WI38 (cell line): ENCODE measurements at regions not wholly inside any gene's neighbourhood (a gene's known extent, or its start where the extent isn't known, plus 50 kb on each side); places are given as distances from the start of the nearest gene placed in this dataset.

Experiments used
- H3K4me3 ChIP-seq: 2 replicates; pipeline ENCODE4 v1.5.1; 2011; ENCODE audit warnings: low read depth, mild to moderate bottlenecking, control low read depth, low read length
- TF ChIP-seq, protein P1 (sequence below): IDR thresholded peaks from 2 replicates; pipeline ENCODE4 v1.5.1; 2012; ENCODE audit warnings: low read depth, mild to moderate bottlenecking, control low read depth, low read length

DNA sequence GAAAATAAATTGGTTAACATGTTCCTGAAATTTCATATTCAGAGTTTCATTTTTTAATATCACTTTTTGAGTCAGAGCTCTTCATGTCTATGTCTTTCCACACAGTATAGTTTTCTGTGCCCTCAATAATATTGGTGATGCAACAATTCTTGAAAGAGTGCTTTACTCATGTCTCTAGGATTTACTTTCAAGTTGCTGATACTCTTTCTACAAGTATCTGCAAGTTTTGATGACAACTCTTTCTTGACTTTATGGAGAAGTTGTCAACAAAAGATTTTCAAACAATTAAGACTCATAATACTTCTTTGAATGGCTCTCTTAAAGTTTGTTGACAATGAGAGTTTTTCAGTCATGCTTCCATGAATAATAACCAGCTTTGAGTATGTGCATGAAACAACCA, 561.7 kb downstream of the DIAPH3 start:
- H3K4me3 ChIP-seq, result no peak overlapping the region
- TF ChIP-seq, protein P1, sequence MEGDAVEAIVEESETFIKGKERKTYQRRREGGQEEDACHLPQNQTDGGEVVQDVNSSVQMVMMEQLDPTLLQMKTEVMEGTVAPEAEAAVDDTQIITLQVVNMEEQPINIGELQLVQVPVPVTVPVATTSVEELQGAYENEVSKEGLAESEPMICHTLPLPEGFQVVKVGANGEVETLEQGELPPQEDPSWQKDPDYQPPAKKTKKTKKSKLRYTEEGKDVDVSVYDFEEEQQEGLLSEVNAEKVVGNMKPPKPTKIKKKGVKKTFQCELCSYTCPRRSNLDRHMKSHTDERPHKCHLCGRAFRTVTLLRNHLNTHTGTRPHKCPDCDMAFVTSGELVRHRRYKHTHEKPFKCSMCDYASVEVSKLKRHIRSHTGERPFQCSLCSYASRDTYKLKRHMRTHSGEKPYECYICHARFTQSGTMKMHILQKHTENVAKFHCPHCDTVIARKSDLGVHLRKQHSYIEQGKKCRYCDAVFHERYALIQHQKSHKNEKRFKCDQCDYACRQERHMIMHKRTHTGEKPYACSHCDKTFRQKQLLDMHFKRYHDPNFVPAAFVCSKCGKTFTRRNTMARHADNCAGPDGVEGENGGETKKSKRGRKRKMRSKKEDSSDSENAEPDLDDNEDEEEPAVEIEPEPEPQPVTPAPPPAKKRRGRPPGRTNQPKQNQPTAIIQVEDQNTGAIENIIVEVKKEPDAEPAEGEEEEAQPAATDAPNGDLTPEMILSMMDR, result no peak

GRCh38 chr13:59603646-59604045, 560.1 kb downstream of the DIAPH3 start:
- TF ChIP-seq, protein P1, result no peak
- H3K4me3 ChIP-seq, result no peak overlapping the region

- TF ChIP-seq, protein P1, result no peak
- no peak overlapping the region for H3K4me3 ChIP-seq
Measured at GRCh38 chr13:59607172-59607571, 556.6 kb downstream of the DIAPH3 start.

DNA sequence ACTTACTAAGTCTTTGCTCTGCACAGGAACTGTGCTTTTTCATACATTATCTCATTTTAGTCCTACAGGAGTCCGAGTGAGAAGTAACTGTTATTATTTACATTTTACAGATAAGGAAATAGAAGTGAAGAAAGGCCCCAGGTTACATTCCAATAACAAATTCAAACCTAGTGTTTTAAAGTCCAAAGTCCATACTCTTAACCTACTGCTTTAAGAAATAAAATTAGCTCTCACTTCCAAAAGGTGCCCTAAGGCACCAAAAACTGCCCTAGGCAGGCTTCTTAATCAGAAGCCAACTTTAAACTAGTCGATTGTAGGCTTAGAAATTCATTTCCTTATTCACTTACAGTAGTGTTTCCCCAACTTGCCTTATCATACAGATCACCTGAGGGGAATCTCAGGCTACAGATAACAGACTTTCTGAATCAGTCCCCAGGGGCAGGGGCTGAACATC, 555.9 kb downstream of the DIAPH3 start:
- TF ChIP-seq, protein P1, result no peak
- H3K4me3 ChIP-seq, result no peak overlapping the region

DNA sequence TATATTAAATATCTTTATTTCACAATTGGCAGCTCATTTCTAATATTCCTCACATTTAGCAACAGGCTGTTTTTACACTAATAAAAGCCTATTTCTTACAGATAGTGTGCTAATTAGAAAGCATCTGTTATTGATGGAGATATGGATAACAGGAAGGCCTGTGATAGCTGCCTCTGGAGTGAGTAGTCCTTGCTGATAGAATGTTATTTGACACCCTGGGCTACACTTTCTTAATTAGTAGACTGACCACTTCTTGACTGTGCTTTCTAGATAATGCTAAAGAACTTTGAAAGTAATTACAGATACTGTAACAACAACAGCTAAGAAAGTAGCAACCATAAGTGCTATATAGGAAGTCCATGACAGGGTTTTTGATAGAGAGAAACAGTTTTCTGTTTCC, 554.3 kb downstream of the DIAPH3 start:
- TF ChIP-seq, protein P1, result no peak

More for the DNA sequence above, 554.3 kb downstream of the DIAPH3 start:
- H3K4me3 ChIP-seq, result no peak overlapping the region
